Motor neuron (in vitro differentiated cells): ENCODE measurements at regions not wholly inside any gene's neighbourhood (a gene's known extent, or its start where the extent isn't known, plus 50 kb on each side); places are given as distances from the start of the nearest gene placed in this dataset.

Source experiments
- ATAC-seq, 8 experiments: fragments of 200-7000 bp; cut with Tn5 transposase; replicated peaks in 6 of 8; 2 replicates each; pipeline ENCODE4 v1.8.0; 2021; ENCODE audit warnings: mild to moderate bottlenecking in 8 of 8, moderate library complexity in 8 of 8
- H3K27ac ChIP-seq, 2 donors: fragments of 250-450 bp; sonication (Bioruptor Pico); 2 replicates each; pipeline ENCODE4 v1.9.0; 2021; ENCODE audit warnings: antibody characterized with exemption in 2 of 2, mild to moderate bottlenecking in 2 of 2, moderate library complexity in 1 of 2
- H3K4me1 ChIP-seq, 2 donors: fragments of 250-450 bp; sonication (Bioruptor Pico); replicated peaks in 1 of 2; 2 replicates each; pipeline ENCODE4 v1.6.1; 2021; ENCODE audit warnings: antibody characterized with exemption in 2 of 2, mild to moderate bottlenecking in 2 of 2, moderate library complexity in 1 of 2
- H3K4me3 ChIP-seq, 5 donors: fragments of 250-450 bp; sonication (Bioruptor Pico); 2 replicates each; pipeline ENCODE4 v1.9.0; 2021; ENCODE audit warnings: antibody characterized with exemption in 5 of 5, mild to moderate bottlenecking in 5 of 5, moderate library complexity in 4 of 5
- WGBS, 10 experiments: fragments of 450-650 bp; shearing (Covaris generic); methylation state at CpG; one replicate each; pipeline ENCODE4 v1.0.0; 2022; 5-methylcytosine and 5-hydroxymethylcytosine counted together
- in situ Hi-C, 9 experiments: fragments of 400-800 bp; cut with MboI; loops; one replicate each; pipeline ENCODE4 v1.15.0; 2021; ENCODE audit warnings: low sequenced_read_pairs in 9 of 9, low pct_unique_long_range_greater_than_20kb in 2 of 9; ENCODE audit not compliant: unreplicated experiment in 9 of 9

DNA sequence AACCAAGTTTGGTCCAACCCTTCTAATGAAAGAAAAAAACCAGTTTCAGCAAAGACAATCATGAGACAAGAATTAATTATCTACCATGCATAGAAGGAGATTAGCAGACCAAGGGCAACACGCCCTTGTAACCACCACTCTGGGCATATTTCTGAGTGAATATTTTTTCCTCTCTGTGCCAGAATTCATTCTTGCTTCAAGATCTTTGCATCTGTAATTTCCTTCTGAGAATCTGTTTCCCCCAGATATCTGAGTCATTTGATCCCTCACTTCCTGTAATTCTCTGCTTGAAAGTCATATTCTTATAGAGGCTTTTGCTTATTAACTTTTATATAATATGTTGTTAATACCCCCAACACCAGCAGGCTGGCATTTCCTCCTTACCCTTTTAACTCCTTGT lies 243.7 kb downstream of the SLC16A7 start:
- Histone ChIP-seq H3K4me3 (no peak overlapping the region), H3K4me1 (no peaks in the 10 kb centered on the region), H3K27ac (no peak overlapping the region)
- 20 to 100% (median 100%) methylated on average over 1 of the region's 1 CpG; no CpG with 5 or more reads in 5 of the 10 experiments for WGBS, 10 experiments
- peak in 2 of 8 experiments; percentile 54 to 78 for ATAC-seq
- in situ Hi-C loops = no loop called here

- H3K4me1 ChIP-seq = no peaks in the 10 kb centered on the region
- in situ Hi-C loops = no loop called here
- 67 to 100% (median 85%) methylated on average over 1 to 3 of the region's 3 CpGs; no CpG with 5 or more reads in 1 of the 10 experiments for WGBS, 10 experiments
- no peak for ATAC-seq
- no peak overlapping the region for H3K27ac ChIP-seq
- H3K4me3 ChIP-seq = no peak overlapping the region
Measured at GRCh38 chr12:59843260-59843843, 247.5 kb downstream of the SLC16A7 start.

DNA sequence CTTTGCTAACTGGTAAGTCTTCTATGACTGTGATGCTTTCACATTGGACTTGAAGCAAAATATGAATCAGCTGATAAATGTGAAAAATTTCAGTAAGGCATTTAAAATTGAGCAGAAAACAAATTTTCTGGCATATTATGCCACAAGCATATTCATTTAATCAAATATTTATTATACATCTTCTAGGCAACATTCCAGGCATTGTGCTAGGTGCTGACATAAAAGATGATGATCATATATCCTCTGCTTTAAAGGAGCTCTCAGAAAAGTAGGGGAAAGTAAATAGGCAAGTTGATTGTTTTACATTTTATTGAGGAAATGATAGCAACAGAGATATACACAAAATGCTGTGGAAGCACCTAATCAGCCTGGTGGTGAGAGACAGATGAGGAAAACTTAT lies 248.9 kb downstream of the SLC16A7 start:
- ATAC-seq = peak in 1 of 8 experiments; percentile 74
- Histone ChIP-seq H3K27ac (no peak overlapping the region), H3K4me3 (no peak overlapping the region), H3K4me1 (no peaks in the 10 kb centered on the region)
- in situ Hi-C loops = no loop called here

DNA sequence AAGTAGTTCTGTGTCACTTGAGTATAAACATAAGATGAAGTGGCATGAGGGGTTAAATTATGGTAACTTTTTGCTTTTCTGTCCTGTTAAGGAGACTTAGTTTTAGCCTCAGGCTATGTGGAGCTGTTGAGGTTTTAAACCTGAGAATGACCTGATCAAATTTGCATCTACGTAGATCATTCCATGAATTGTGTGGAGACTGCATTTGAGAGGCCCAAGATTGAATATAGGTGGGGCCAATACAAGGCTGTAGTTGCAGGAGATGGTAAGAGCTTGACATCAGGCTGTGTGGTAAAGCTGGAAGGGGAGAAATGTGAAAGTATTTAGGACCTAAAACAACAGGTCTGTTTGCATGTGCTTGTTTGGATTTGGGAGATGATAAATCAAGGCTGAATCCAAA lies 249.5 kb downstream of the SLC16A7 start:
- 0 to 88% (median 83%) methylated on average over 1 of the region's 1 CpG; no CpG with 5 or more reads in 5 of the 10 experiments for WGBS, 10 experiments
- no peak overlapping the region for H3K27ac ChIP-seq
- ATAC-seq = peak in 3 of 8 experiments; percentile 75 to 92 (median 81)
- no peaks in the 10 kb centered on the region for H3K4me1 ChIP-seq
- H3K4me3 ChIP-seq = no peak overlapping the region
- in situ Hi-C loops = no loop called here

- H3K27ac ChIP-seq = no peak overlapping the region
- in situ Hi-C loops = no loop called here
- H3K4me1 ChIP-seq = no peaks in the 10 kb centered on the region
- no peak for ATAC-seq
- no peak overlapping the region for H3K4me3 ChIP-seq
Measured at GRCh38 chr12:59847127-59847526, 251.3 kb downstream of the SLC16A7 start.

DNA sequence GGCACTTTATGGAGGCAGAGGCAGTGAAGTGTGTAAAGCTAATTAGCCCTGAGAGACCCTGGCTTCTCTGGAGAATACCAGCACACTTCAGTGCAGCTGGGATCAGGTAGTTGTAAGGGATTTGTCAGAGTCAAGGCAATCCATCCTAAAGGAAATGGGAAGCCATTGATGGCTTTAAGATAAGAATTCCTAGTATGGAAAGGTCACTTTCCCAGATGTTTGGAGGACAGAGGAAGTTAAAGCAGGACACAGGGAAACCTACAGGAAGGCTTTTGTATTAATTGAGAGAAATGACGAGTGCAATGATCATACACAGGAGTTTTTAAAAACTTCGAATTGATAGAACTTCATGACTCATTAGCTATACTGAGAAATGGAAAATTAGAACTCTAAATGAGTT lies 254.4 kb downstream of the SLC16A7 start:
- ATAC-seq = no peak
- Histone ChIP-seq H3K4me3 (no peak overlapping the region), H3K4me1 (no peaks in the 10 kb centered on the region), H3K27ac (no peak overlapping the region)
- 56 to 96% (median 85%) methylated on average over 1 to 2 of the region's 2 CpGs for WGBS, 10 experiments
- in situ Hi-C loops = no loop called here

DNA sequence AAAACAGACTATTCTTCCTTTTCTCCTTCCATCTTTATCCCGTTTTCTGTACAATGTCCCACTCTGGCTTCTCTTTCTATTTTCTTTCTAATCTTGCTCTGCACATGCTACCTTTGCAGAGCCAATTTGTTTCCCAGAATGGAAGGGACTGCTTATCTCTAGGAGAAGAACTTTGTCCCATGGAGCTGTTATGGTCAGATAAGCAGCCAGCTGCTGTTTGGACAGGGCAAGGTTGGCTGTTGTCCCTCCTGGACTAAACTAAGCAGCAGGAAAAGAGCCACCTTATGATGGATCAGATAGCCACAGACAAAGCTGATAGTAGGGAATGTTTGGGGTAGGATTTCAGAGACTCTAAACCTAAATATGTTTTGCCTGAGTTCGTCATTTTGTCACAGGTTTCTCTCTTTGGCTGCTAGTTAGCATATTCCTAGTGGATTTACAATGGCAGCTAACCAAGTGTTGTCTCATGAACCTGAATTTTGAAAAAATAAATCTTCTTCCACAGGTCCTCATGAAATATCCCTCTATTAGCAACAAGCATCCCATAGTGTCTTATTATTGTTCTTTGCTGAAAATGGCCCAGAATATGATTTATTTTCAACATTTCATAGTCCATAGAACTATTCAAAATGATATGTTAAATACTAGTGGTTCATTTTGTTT lies 262.8 kb downstream of the SLC16A7 start:
- Histone ChIP-seq H3K4me1 (no peaks in the 10 kb centered on the region), H3K27ac (no peak overlapping the region), H3K4me3 (no peak overlapping the region)
- WGBS, 10 experiments = 33 to 85% (median 73%) methylated on average over 1 to 2 of the region's 2 CpGs
- in situ Hi-C loops = no loop called here
- no peak for ATAC-seq

DNA sequence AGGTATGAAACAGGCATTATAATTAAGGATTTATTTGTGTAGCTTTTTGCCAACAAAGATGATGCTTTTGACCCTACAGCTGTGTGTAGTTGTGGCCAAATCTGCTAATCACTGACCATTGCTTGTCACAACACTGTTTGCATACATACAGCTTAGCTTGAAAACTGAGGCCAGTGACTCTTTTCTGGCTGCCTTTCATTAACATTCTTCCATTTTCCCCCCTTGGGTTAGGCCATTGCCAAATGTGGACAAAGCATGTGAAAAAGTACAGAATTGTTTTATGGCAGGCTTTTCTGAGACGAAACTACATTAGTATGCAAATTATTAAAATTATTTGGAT lies 263.3 kb downstream of the SLC16A7 start:
- H3K4me1 ChIP-seq = no peaks in the 10 kb centered on the region
- WGBS, 10 experiments = 44 to 100% (median 80%) methylated on average over 1 of the region's 1 CpG; no CpG with 5 or more reads in 3 of the 10 experiments
- no peak for ATAC-seq
- no peak overlapping the region for H3K4me3 ChIP-seq
- no peak overlapping the region for H3K27ac ChIP-seq
- in situ Hi-C loops = no loop called here

DNA sequence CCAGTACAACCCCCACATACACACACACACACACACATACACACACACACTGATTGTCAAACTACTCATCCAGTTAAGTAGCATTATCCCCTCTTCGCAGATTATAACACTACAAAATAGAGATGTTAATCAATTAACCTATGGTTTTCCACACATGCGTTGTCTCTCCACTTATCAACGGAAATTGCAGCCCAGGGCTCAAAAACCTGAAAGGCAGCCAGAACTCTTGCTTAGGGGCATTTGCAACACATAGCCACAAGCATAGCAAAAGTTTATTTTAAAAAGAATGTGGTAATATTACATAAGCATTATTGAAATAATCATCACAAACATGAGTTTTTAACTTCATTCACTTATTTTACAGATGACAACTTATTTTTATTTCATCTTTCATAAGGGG lies 265.8 kb downstream of the SLC16A7 start:
- no peaks in the 10 kb centered on the region for H3K4me1 ChIP-seq
- H3K27ac ChIP-seq = no peak overlapping the region
- WGBS, 10 experiments = 40 to 100% (median 90%) methylated on average over 1 to 3 of the region's 3 CpGs
- in situ Hi-C loops = no loop called here
- H3K4me3 ChIP-seq = no peak overlapping the region
- ATAC-seq = no peak

DNA sequence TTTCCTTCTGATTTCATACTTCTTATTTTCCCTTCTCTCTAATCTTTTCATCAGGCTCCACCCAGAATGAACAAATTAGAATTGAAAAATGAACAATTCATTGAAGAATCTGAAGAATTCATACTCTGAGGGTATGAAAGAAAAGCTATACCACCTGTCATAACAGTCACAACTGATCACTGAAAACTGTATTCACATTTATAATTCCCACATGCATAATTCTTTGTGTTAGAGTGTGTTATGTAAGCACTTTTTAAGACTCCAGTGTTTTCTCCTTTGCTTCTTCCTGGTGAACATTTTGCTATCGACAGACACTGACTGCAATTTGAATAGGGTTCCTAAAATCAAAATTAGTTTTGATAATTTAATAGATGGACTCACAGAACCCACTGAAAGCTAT lies 271.2 kb downstream of the SLC16A7 start:
- no peak overlapping the region for H3K4me3 ChIP-seq
- ATAC-seq = peak in 1 of 8 experiments; percentile 86
- WGBS, 10 experiments = 14 to 100% (median 75%) methylated on average over 1 of the region's 1 CpG; no CpG with 5 or more reads in 3 of the 10 experiments
- in situ Hi-C loops = no loop called here
- H3K27ac ChIP-seq = no peak overlapping the region
- no peaks in the 10 kb centered on the region for H3K4me1 ChIP-seq

DNA sequence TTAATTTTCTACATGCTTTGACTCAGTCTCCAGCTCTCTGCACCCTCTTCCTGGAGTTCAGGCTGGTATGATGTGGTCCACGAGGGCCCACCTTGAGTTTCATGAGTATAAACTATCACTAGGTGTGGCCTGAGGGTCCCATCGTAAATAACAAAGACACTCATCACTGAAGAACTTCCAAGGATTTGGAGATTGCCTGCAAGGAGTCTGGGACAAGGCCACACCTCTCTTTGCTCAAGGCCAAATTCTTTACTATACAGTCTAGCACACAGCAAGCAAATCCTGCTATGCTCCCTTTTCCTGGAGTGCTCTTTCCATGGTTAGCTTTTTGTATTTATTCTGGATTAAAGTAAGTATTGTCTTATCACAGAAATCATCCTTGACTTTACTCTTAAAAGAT lies 271.9 kb downstream of the SLC16A7 start:
- ATAC-seq = peak in 1 of 8 experiments; percentile 59
- no peak overlapping the region for H3K27ac ChIP-seq
- in situ Hi-C loops = no loop called here
- no peak overlapping the region for H3K4me3 ChIP-seq
- no peaks in the 10 kb centered on the region for H3K4me1 ChIP-seq
- WGBS, 10 experiments = 60 to 80% methylated on average over 1 to 2 of the region's 2 CpGs; no CpG with 5 or more reads in 8 of the 10 experiments

GRCh38 chr12:59871779-59872178 lies 275.9 kb downstream of the SLC16A7 start:
- in situ Hi-C loops = no loop called here
- Histone ChIP-seq H3K4me3 (no peak overlapping the region), H3K27ac (no peak overlapping the region), H3K4me1 (no peaks in the 10 kb centered on the region)
- 40 to 100% methylated on average over 1 to 2 of the region's 2 CpGs; no CpG with 5 or more reads in 8 of the 10 experiments for WGBS, 10 experiments
- no peak for ATAC-seq

- 80 to 100% (median 100%) methylated on average over 1 of the region's 1 CpG; no CpG with 5 or more reads in 6 of the 10 experiments for WGBS, 10 experiments
- Histone ChIP-seq H3K4me1 (no peaks in the 10 kb centered on the region), H3K4me3 (no peak overlapping the region), H3K27ac (no peak overlapping the region)
- in situ Hi-C loops = no loop called here
- ATAC-seq = no peak
Measured at GRCh38 chr12:59873136-59873535, 277.3 kb downstream of the SLC16A7 start.

DNA sequence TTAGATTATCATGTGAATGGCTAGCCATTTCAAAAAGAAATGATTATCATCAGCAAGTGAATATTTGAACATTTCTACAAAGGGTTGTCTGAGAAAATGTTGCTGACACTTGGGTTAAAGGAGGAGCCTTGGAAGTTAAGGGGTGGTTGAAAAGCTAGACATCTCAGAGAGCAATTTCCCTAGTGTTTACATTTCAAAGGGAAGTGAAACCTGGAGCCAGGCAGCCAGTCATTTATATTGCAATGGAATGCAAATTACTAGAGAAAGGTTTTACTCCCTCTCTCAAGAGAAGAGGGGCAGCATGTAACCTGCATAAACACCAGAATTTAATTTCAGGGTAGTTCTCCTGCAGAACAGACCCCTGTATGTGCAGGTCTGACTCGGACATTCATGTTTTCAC lies 279.0 kb downstream of the SLC16A7 start:
- in situ Hi-C loops = no loop called here
- peak in 2 of 8 experiments; percentile 25 to 34 for ATAC-seq
- H3K4me1 ChIP-seq = no peaks in the 10 kb centered on the region
- no peak overlapping the region for H3K4me3 ChIP-seq
- 0 to 80% (median 37%) methylated on average over 1 of the region's 1 CpG; no CpG with 5 or more reads in 4 of the 10 experiments for WGBS, 10 experiments
- no peak overlapping the region for H3K27ac ChIP-seq
